HG03520 (cell line): ENCODE measurements at regions not wholly inside any gene's neighbourhood (a gene's known extent, or its start where the extent isn't known, plus 50 kb on each side); places are given as distances from the start of the nearest gene placed in this dataset.

Experiments
- ATAC-seq: cut with Tn5 transposase; IDR thresholded peaks from one replicate; pipeline ENCODE4 v1.9.1; 2021; ENCODE audit warnings: mild to moderate bottlenecking, moderate library complexity; ENCODE audit not compliant: unreplicated experiment

- ATAC-seq: no peak
These were observed 306.7 kb downstream of the EPB41L4A start for GRCh38 chr5:112112346-112112745.

- no peak for ATAC-seq
These were observed 309.6 kb downstream of the EPB41L4A start for GRCh38 chr5:112109331-112110007.

- no peak for ATAC-seq
These were observed 312.2 kb downstream of the EPB41L4A start for GRCh38 chr5:112106878-112107277.

GRCh38 chr5:112097768-112098167 lies 321.3 kb downstream of the EPB41L4A start:
- ATAC-seq: no peak

- no peak for ATAC-seq
These were observed 330.2 kb upstream of the NREP start for GRCh38 chr5:112087222-112087621.

- ATAC-seq: no peak
These were observed 329.7 kb upstream of the NREP start for GRCh38 chr5:112086740-112087139.

- no peak for ATAC-seq
These were observed 327.2 kb upstream of the NREP start for GRCh38 chr5:112084149-112084548.

- ATAC-seq: no peak
These were observed 326.6 kb upstream of the NREP start for GRCh38 chr5:112083623-112084022.

GRCh38 chr5:112077180-112077579 lies 320.2 kb upstream of the NREP start:
- ATAC-seq: peak; percentile 90

GRCh38 chr5:112070022-112070421 lies 313.0 kb upstream of the NREP start:
- ATAC-seq: no peak

- no peak for ATAC-seq
These were observed 312.3 kb upstream of the NREP start for GRCh38 chr5:112069329-112069728.

GRCh38 chr5:112068593-112068992 lies 311.6 kb upstream of the NREP start:
- no peak for ATAC-seq

GRCh38 chr5:112065781-112066180 lies 308.8 kb upstream of the NREP start:
- no peak for ATAC-seq

GRCh38 chr5:112064956-112065355 lies 308.0 kb upstream of the NREP start:
- ATAC-seq: no peak

GRCh38 chr5:112064271-112064701 lies 307.3 kb upstream of the NREP start:
- no peak for ATAC-seq

GRCh38 chr5:112063856-112064255 lies 306.9 kb upstream of the NREP start:
- ATAC-seq: no peak

- ATAC-seq: no peak
These were observed 306.2 kb upstream of the NREP start for GRCh38 chr5:112063191-112063590.

- no peak for ATAC-seq
These were observed 305.2 kb upstream of the NREP start for GRCh38 chr5:112062181-112062580.

GRCh38 chr5:112061666-112062065 lies 304.7 kb upstream of the NREP start:
- ATAC-seq: no peak

GRCh38 chr5:112059579-112060135 lies 302.7 kb upstream of the NREP start:
- no peak for ATAC-seq

GRCh38 chr5:112049738-112050137 lies 292.7 kb upstream of the NREP start:
- no peak for ATAC-seq

- no peak for ATAC-seq
These were observed 279.2 kb upstream of the NREP start for GRCh38 chr5:112036206-112036605.

- no peak for ATAC-seq
These were observed 277.5 kb upstream of the NREP start for GRCh38 chr5:112034421-112034979.
